GM12874 (cell line): ENCODE measurements at regions not wholly inside any gene's neighbourhood (a gene's known extent, or its start where the extent isn't known, plus 50 kb on each side); places are given as distances from the start of the nearest gene placed in this dataset.

Source experiments
- TF ChIP-seq, protein P1 (sequence below): IDR thresholded peaks from 2 replicates; pipeline ENCODE4 v1.5.1; 2011; ENCODE audit warnings: low read depth, mild to moderate bottlenecking, control low read depth, low read length, moderate library complexity; ENCODE audit not compliant: insufficient read depth

DNA sequence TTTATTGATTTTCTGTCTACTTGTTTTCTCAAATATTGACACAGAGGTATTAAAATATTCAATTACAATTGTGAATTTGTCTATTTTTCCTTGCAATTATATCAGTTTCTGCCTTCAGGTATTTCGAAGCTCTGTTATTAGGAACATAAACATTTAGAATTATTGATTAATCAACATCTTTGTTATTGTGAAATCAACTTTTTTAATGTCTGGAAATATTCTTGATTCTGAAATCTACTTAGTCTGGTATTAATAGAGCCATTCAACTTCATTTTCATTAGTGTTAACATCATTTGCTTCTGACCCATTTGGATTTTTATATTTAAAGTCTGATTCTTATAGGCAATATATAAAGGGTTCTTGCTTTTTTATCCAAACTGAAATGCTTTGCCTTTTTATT, 69.8 kb upstream of the CALN1 start:
- TF ChIP-seq, protein P1, sequence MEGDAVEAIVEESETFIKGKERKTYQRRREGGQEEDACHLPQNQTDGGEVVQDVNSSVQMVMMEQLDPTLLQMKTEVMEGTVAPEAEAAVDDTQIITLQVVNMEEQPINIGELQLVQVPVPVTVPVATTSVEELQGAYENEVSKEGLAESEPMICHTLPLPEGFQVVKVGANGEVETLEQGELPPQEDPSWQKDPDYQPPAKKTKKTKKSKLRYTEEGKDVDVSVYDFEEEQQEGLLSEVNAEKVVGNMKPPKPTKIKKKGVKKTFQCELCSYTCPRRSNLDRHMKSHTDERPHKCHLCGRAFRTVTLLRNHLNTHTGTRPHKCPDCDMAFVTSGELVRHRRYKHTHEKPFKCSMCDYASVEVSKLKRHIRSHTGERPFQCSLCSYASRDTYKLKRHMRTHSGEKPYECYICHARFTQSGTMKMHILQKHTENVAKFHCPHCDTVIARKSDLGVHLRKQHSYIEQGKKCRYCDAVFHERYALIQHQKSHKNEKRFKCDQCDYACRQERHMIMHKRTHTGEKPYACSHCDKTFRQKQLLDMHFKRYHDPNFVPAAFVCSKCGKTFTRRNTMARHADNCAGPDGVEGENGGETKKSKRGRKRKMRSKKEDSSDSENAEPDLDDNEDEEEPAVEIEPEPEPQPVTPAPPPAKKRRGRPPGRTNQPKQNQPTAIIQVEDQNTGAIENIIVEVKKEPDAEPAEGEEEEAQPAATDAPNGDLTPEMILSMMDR = no peak

DNA sequence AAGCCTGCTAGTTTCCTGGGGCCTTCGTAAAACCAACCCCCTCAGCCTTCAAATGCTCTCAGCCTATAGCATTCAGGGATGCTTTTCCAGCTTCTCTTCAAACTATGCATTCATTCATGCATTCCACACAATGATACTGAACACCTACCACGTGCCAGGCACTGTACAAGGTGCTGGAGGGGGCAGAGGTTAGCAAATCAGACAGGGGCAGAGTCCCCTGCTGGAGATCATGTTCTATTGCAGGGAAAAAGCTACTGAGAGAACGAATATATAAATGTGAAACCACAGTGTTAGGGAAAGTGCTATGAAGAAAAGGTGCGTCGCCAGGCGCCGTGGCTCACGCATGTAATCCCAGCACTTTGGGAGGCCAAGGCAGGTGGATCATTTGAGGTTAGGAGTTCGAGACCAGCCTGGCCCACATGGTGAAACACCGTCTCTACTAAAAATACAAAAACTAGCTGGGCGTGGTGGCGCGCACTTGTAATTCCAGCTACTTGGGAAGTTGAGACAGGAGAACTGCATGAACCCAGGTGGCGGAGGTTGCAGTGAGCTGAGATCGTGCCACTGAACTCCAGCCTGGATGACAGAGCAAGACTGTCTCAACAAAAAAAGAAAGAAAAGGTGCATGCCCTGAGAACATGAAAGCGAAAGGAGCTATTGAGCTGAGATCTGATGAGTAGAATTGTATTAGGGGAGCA, 64.6 kb upstream of the CALN1 start:
- TF ChIP-seq, protein P1 = no peak

DNA sequence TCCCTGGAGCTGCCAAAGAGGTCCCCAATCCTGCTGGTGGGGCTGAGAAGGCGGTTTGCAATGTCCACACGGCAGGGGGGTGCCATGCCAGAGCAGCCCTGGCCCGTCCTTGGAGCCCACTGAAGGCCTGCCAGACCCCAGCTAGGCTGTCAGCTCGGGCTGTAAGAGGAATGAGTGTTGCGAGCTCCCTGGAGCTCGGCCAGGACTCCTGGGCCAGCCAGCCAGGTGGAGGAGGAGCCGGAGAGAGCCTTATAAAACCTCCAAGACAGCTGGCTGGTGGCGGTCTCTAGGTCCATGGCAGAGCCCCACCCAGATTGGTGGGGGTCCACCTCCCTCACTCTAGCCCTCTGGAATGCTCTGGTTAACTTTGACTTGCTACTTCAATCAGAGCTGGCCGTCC, 55.1 kb upstream of the CALN1 start:
- TF ChIP-seq, protein P1 = no peak

DNA sequence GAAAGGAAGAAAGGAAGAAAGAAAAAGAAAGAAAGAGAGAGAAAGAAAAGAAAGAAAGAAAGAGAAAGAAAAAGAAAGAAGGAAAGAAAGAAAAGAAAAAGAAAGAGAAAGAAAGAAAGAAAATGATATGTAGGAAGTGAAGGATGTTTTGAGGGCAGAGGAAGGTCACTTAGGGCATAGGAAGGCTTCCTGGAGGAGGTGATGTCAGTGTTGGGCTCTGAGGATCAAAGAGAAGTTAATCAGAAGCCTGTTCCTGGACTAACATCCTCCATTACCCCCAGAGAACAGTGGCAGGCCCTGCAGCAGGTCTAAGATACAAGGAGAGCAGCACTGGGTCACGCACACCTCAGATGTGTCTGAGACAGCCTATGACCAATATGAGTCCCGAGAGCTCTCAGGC, 54.7 kb upstream of the CALN1 start:
- TF ChIP-seq, protein P1 = no peak

DNA sequence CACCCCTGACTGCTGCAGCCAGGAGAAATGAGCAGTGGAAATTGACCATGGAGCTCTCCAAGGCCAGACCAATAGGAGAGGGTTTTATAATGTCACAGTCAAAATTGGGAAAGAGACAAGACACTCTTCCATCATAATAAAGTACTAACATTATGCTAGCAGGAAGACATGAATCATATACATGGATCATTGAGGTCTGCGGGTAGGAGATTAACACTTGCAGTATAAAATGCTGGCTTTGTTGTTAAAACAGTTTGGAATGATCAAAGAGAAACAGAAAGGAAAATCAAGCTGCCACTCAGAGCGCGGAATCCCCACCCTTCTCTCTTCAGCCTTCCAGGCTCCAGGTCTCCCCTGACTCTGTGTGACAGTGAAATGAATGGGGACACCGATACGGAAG, 53.4 kb upstream of the CALN1 start:
- TF ChIP-seq, protein P1 = no peak

DNA sequence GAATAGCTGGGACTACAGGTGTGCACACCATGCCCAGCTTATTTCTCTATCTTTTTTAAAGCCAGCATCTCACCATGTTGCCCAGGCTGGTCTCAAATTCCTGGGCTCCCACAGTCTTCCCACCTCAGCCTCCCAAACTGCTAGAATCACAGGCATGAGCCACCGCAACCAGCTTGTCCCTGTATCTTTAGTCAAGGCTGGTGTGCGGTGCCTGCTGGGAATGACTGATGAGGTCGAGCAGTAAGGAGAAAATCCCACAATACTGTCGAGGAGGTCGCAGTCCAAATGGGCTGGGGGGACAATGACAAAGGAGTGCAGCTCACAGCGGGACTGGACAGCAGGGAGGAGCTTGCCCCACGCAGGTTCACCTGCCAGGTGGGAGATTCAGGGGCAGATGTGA, 50.2 kb upstream of the CALN1 start:
- TF ChIP-seq, protein P1 = no peak
